GM21723 (cell line): ENCODE measurements at regions not wholly inside any gene's neighbourhood (a gene's known extent, or its start where the extent isn't known, plus 50 kb on each side); places are given as distances from the start of the nearest gene placed in this dataset.

Experiments used
- ATAC-seq: cut with Tn5 transposase; IDR thresholded peaks from one replicate; pipeline ENCODE4 v1.9.1; 2021; ENCODE audit warnings: mild to moderate bottlenecking, moderate library complexity; ENCODE audit not compliant: unreplicated experiment

GRCh38 chr18:73485166-73485565 is 617.4 kb upstream of the NETO1 start:
- ATAC-seq = no peak

- no peak for ATAC-seq
These were observed 615.1 kb upstream of the NETO1 start for GRCh38 chr18:73482901-73483300.

DNA sequence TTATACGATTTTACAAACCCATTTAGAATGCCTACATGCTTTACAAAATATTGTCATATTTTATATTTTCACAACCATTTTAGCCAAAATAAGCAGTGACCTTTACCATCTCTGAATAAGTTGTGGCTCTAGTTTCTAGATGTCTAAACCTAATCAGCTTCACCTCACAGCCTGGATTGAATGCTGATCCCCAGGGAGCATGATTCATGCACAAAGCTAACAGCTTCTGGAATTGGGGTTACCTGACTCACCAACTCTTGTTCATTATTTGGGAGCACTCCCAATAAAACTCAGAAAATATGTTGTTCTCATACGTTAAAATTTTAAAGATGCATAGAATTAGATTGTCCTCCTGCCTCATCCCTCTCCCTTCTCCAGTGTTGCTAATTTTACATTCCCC is 611.7 kb upstream of the NETO1 start:
- no peak for ATAC-seq

DNA sequence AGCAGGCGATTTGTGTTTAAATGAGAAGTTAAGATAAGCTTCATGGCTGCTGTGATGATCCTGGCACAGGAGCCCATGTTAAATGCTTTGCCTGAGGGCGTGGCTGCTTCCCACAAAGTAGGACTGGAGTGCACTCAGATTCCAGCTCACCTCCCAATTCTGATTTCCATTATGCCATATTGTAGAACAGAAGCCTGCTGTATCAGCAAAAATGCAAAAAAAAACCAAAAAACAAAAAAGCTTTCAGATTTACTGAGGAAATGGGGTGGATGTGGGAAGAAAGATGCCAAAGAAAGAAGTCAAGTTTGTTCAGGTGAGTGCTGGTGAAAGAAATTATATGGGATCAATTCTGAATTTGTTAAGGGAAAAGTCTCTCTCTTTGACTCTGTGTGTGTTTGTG is 610.4 kb upstream of the NETO1 start:
- ATAC-seq = no peak

- ATAC-seq = no peak
These were observed 608.2 kb upstream of the NETO1 start for GRCh38 chr18:73476031-73476430.

DNA sequence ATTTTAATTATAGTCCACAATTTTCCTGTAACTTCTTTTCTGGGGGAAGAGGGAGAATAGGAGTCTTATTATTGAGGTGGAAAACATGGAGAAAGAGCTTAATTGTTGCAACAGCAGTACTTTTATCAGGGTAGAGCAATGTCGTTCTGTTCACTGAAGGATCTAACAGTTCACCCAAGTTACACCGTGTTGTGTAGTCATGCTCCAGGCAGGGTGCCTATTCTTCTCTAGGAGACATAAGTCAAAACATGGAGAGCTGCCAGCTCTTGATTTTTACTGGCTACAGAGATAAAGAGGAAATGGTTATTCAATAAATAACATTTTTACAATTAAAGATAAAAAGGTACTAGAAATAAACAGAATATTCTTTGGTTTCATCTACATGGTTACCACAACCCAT is 594.3 kb upstream of the NETO1 start:
- no peak for ATAC-seq

DNA sequence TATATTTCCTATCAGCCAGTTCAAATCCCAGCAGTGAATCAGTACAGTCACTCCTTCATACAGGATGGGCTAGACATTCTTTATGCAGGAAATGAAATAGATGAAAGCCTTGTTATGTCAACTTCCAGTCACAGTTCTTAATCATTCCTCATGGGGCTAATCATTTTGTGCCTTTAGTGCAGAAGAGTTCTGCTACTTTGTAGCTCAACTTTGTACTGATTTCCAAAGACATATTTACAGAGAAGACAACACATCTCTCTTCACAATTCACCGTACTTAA is 593.9 kb upstream of the NETO1 start:
- no peak for ATAC-seq

DNA sequence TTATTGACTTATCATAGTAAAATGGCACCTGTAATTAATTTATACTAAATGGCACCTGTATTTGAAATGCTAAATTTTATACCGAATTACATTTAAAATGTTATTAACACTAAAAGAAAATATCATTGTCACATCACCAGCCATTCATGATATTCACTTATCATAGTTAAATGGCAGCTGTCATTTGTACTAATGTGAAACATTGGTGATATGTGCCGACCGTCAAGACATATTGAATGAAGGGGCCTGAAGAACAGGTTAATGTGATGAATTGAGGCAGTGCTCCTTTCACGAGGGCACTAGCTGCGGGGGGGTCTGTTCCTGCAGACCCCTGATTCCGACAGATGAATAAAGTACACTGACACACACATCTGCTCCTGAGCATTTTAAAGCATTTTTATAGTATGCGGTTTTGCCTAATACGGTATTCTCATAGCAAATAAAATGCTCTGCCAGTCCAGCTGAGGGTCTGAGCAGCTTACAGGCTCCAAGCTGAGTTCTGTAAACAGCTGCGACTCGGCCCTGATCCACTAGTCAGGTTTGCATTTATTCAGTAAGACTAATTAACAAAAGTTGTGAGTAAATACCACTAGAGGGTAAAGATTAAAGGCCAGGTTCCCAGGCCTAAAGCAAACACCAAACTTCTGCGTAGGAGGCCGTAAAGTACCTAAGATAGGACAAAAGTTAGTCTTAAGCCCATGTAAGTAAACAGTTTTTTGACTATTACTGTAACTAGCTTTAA is 593.4 kb upstream of the NETO1 start:
- ATAC-seq = no peak

- no peak for ATAC-seq
These were observed 590.6 kb upstream of the NETO1 start for GRCh38 chr18:73458186-73458964.

GRCh38 chr18:73456643-73457042 is 588.9 kb upstream of the NETO1 start:
- no peak for ATAC-seq

DNA sequence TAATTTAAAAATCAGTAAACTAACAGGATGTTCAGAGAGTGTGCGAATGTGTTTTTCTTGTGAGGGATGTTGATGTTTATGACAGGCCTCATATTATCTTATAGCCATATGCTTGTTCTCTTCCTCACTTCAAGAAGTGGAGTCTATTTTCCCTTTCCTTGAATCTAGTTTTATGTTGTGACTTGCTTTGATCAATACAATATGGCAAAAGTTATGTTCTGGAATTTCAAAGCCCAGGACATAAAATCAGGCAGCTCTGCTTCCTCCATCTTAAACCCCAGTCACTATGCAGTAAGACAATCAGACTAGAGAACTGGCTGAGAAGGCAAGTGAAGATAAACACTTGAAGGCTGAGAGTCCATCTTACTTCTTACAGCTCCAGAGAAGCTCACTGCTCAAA is 585.1 kb upstream of the NETO1 start:
- no peak for ATAC-seq

GRCh38 chr18:73446502-73446901 is 578.7 kb upstream of the NETO1 start:
- ATAC-seq = no peak

- ATAC-seq = no peak
These were observed 563.8 kb upstream of the NETO1 start for GRCh38 chr18:73431620-73432019.

DNA sequence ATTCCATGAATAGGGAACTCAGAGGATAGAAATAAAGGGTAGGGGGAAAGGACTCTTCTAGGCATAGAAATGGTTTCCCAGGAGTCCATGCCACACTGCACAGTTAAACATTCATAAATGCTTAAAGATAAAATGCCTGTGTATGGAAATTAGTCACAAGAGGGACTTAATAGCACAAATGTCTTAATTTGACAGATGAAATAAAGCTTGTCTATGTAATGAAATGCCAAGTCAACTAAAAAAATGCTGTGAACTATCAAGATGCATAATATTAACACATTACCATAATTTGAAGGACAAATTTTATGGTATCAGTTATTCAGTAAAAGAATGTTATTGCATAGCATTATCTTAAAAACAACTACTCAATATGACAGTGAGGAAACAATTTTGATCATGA is 553.2 kb upstream of the NETO1 start:
- ATAC-seq = no peak

- no peak for ATAC-seq
These were observed 551.7 kb upstream of the NETO1 start for GRCh38 chr18:73419531-73419930.

DNA sequence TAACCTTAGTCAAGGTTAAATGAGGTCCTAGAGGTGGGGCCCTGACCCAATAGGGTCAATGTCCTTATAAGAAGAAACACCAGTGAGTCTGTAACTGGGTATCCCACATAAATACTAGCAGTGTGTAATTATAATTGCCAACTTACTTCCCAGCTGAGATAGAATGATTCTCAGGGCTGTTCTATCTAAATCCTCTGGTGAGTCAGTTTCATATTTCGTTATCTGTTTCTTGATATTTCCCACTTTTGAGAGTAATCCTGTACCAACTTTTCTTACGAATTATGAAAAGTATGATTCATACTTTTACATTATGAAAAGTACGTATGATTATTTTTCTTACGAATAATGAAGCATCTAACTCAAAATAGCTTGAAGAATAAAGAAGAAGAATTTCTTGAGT is 546.8 kb upstream of the NETO1 start:
- no peak for ATAC-seq

DNA sequence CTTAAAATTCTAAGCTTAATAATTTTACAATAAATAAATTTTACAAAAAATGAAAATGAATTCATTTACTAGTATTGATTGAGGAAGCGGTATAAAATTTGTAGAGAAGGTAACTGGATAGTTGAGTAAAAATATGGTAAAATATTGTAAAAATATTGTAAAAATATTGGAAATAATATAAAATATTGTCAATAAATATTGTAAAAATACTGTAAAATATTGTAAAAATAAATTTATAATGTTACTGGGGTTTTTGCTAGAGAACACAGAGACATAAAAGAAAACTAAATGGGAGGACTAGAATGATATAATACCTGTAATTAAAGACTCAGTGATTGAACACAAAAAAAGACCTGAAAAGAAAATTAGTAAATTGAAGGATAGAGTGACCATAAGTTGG is 546.3 kb upstream of the NETO1 start:
- ATAC-seq = no peak

- no peak for ATAC-seq
These were observed 541.5 kb upstream of the NETO1 start for GRCh38 chr18:73409242-73409641.

GRCh38 chr18:73408469-73408868 is 540.7 kb upstream of the NETO1 start:
- ATAC-seq = no peak

GRCh38 chr18:73407506-73407905 is 539.7 kb upstream of the NETO1 start:
- ATAC-seq = no peak

DNA sequence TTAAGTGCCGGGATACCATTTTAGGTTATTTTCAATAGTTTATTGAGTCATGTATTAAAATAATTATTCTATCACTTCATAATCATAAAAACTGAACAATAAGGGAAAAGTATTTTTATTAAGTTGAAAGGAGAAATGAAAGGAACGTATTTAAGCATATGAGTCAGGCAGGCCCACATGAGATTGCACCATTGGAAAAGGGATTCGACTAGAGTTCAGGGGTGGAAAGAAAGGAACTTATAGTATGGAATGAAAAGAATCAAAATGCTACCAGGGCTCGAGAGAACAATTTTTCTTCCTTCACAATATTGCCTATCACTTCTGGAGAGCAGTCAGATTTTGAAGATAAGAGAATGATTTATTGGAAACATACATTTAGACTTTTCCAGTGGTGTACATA is 516.5 kb upstream of the NETO1 start:
- ATAC-seq = no peak

GRCh38 chr18:73381699-73382036 is 513.9 kb upstream of the NETO1 start:
- ATAC-seq = no peak
